Spinal cord (tissue), 9 donors: ENCODE measurements at regions not wholly inside any gene's neighbourhood (a gene's known extent, or its start where the extent isn't known, plus 50 kb on each side); places are given as distances from the start of the nearest gene placed in this dataset.
"Not testable (repeated sequence)": the region's sequence is repeated elsewhere in the genome, so short reads cannot be mapped to it uniquely, and the experiment has no call there.

Source experiments
- DNase-seq, 6 donors: peaks; one replicate each; pipeline versions ENCODE4 v3.0.0 to v3.0.0-alpha.2; 2013 to 2015; ENCODE audit warnings: low spot score in 6 of 6, low read depth in 4 of 6
- H3K27ac ChIP-seq: one replicate; pipeline ENCODE4 v1.5.1; 2013; ENCODE audit warnings: low read depth, low read length, control low read depth
- H3K27me3 ChIP-seq: one replicate; pipeline ENCODE4 v1.6.1; 2013; ENCODE audit warnings: low read length; ENCODE audit not compliant: control insufficient read depth, insufficient read depth
- H3K36me3 ChIP-seq: one replicate; pipeline ENCODE4 v1.6.1; 2013; ENCODE audit warnings: low read length; ENCODE audit not compliant: control insufficient read depth, insufficient read depth
- H3K4me1 ChIP-seq: one replicate; pipeline ENCODE4 v1.6.1; 2013; ENCODE audit warnings: low read length; ENCODE audit not compliant: control insufficient read depth, insufficient read depth
- H3K4me3 ChIP-seq: one replicate; pipeline ENCODE4 v1.5.1; 2013; ENCODE audit warnings: low read depth, low read length, control low read depth
- H3K9me3 ChIP-seq: one replicate; pipeline ENCODE4 v1.6.1; 2013; ENCODE audit warnings: low read length; ENCODE audit not compliant: control insufficient read depth, insufficient read depth
- WGBS: methylation state at CpG from one replicate; pipeline ENCODE4 v1.1.5; 2013; ENCODE audit warnings: missing lambda C conversion rate; ENCODE audit not compliant: insufficient coverage; 5-methylcytosine and 5-hydroxymethylcytosine counted together
- donor health status: healthy.

- not testable (repeated sequence) for H3K27ac ChIP-seq, H3K4me3 ChIP-seq, H3K36me3 ChIP-seq, H3K9me3 ChIP-seq, H3K27me3 ChIP-seq, H3K4me1 ChIP-seq, DNase-seq
- no CpG with 5 or more reads among the region's 9 CpGs for WGBS
These were observed 281.3 kb downstream of the LMBRD1 start for GRCh38 chr6:69515480-69515879.

DNA sequence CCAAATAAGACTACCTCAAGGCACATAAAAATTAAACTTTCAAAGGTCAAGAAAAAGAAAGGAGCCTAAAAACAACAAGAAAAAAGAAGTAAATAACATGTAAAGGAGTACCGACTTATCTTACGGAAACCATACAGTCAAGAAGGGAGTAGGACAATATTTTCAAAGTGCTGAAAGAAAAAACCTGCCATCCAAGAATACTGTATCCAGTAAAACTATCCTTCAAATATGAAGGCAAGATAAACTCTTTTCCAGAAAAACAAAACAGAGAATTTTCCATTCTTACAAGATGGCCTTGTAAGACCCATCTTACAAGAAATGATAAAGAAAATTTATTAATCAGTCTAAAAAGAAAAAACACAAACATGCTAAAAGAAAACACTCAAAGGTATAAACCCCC lies 302.2 kb downstream of the LMBRD1 start:
- Histone ChIP-seq H3K36me3 (no peaks in the 10 kb centered on the region), H3K4me3 (no peak overlapping the region), H3K27me3 (no peaks in the 10 kb centered on the region), H3K27ac (no peak overlapping the region), H3K4me1 (no peaks in the 10 kb centered on the region), H3K9me3 (peaks cover 2% of the 10 kb centered on the region)
- DNase-seq, result no peak
- WGBS, result no CpG with 5 or more reads among the region's 2 CpGs

DNA sequence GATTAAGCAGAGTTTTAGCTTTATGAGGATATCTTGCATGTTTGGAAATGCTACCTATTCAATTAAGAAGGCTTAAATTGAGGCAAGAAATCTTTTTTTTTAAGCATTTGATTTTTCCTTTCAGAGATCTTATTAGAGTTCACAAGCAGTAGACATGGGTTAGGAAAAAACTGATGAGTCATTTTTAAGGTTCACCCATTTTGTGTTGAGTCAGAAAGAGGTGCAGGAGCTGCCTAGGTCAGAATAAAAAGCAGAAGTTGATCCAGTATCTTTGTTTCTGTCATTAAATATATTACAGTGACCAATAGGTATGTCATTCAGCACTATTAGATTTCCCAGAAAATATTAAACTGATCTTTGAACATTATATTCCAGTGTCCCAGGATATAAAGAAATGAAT lies 306.8 kb downstream of the LMBRD1 start:
- no peaks in the 10 kb centered on the region for H3K4me1 ChIP-seq
- H3K4me3 ChIP-seq, result no peak overlapping the region
- H3K27ac ChIP-seq, result no peak overlapping the region
- no peaks in the 10 kb centered on the region for H3K27me3 ChIP-seq
- H3K9me3 ChIP-seq, result peaks cover 2% of the 10 kb centered on the region
- no peaks in the 10 kb centered on the region for H3K36me3 ChIP-seq
- no peak for DNase-seq

DNA sequence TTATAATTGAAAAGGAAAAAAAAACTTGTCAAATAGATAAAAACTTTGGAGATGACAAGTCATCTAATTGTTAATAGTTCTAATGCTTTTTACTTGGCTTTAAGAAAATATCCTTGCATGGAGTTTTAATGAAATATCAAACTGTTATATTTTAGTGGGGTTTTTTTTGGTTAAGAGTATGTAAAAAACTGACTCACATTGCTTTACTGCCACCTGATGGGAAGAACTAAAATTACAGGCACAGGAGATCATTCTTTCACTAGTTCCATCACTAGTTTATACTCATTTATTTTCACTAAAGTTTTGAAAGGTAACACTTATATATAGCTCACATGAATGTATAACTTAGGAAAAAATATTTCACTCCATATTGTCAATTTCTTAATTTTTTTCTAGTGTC lies 309.1 kb downstream of the LMBRD1 start:
- no peak overlapping the region for H3K4me3 ChIP-seq
- H3K9me3 ChIP-seq, result no peaks in the 10 kb centered on the region
- no peaks in the 10 kb centered on the region for H3K27me3 ChIP-seq
- H3K4me1 ChIP-seq, result no peaks in the 10 kb centered on the region
- no peak overlapping the region for H3K27ac ChIP-seq
- H3K36me3 ChIP-seq, result no peaks in the 10 kb centered on the region
- DNase-seq, result no peak

GRCh38 chr6:69466979-69467570 lies 329.7 kb downstream of the LMBRD1 start:
- 98% methylated on average over 26 of the region's 26 CpGs for WGBS
- no peaks in the 10 kb centered on the region for H3K27me3 ChIP-seq

DNA sequence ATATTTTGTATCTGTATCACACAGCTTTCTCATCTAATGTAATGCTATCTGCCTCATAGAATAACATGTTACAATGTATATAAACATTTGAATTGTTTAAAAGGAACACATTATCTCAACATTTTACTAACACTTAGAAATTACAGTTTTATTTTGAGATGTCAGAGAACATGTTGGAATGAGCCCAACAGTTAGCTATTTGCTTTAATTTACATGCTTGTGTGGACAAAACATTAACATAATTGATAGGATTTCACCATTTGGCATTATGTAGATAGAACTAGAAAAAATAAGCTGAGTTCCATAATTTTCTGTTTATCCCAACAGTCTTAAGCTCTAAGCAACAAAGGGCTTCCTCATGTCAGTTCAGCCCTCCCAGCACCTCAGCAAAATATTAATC lies 330.9 kb downstream of the LMBRD1 start:
- H3K27ac ChIP-seq, result no peak overlapping the region
- DNase-seq, result no peak
- H3K4me3 ChIP-seq, result no peak overlapping the region
- no peaks in the 10 kb centered on the region for H3K36me3 ChIP-seq
- H3K9me3 ChIP-seq, result no peaks in the 10 kb centered on the region
- H3K4me1 ChIP-seq, result no peaks in the 10 kb centered on the region
- H3K27me3 ChIP-seq, result no peaks in the 10 kb centered on the region

More at GRCh38 chr6:69466979-69467570, 329.7 kb downstream of the LMBRD1 start:
- H3K27ac ChIP-seq, result no peak overlapping the region
- no peaks in the 10 kb centered on the region for H3K4me1 ChIP-seq
- H3K4me3 ChIP-seq, result no peak overlapping the region
- no peaks in the 10 kb centered on the region for H3K36me3 ChIP-seq
- DNase-seq, result no peak
- H3K9me3 ChIP-seq, result no peaks in the 10 kb centered on the region

GRCh38 chr6:69456086-69456485 lies 340.7 kb downstream of the LMBRD1 start:
- peak; percentile 50 to 91 (median 68) for DNase-seq
- Histone ChIP-seq H3K27me3 (no peaks in the 10 kb centered on the region), H3K4me1 (no peaks in the 10 kb centered on the region), H3K9me3 (no peaks in the 10 kb centered on the region), H3K36me3 (no peaks in the 10 kb centered on the region), H3K4me3 (no peak overlapping the region), H3K27ac (peak overlapping the region; percentile 75)
- 33% methylated on average over 3 of the region's 3 CpGs for WGBS

- DNase-seq, H3K4me3 ChIP-seq, H3K27ac ChIP-seq, H3K36me3 ChIP-seq, H3K9me3 ChIP-seq, H3K4me1 ChIP-seq, H3K27me3 ChIP-seq: not testable (repeated sequence)
- no CpG with 5 or more reads among the region's 2 CpGs for WGBS
These were observed 342.2 kb downstream of the LMBRD1 start for GRCh38 chr6:69454619-69455018.

- not testable (repeated sequence) for H3K27ac ChIP-seq, H3K27me3 ChIP-seq, DNase-seq, H3K4me3 ChIP-seq, H3K4me1 ChIP-seq, H3K36me3 ChIP-seq, H3K9me3 ChIP-seq
- WGBS, result 78% methylated on average over 3 of the region's 3 CpGs
These were observed 346.3 kb downstream of the LMBRD1 start for GRCh38 chr6:69450493-69450892.

DNA sequence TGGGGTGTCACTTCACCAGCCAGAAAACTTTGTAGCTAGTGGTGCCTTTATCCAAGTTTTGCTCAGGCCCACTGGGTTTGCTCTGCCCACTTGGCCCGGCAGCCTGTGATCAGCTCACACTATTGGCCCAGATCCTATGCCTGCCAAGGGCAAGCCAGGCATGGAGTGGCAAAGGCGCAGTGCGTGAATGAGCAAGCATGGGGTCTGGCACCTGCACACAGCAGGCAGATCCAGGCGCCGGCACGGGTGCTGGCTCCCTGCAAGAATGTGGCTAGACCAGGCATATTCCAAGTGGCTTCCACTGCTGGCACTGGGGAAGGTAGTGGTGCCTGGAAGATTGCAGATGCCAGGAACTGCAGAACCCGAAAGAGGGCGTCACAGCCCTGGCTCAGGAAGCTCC lies 346.9 kb downstream of the LMBRD1 start:
- no peaks in the 10 kb centered on the region for H3K27me3 ChIP-seq
- H3K36me3 ChIP-seq, result no peaks in the 10 kb centered on the region
- no peak for DNase-seq
- H3K27ac ChIP-seq, result no peak overlapping the region
- 86% methylated on average over 6 of the region's 8 CpGs for WGBS
- H3K4me1 ChIP-seq, result no peaks in the 10 kb centered on the region
- no peak overlapping the region for H3K4me3 ChIP-seq
- peaks cover 2% of the 10 kb centered on the region for H3K9me3 ChIP-seq
